Upper lobe of left lung (tissue), 4 donors: ENCODE measurements at regions not wholly inside any gene's neighbourhood (a gene's known extent, or its start where the extent isn't known, plus 50 kb on each side); places are given as distances from the start of the nearest gene placed in this dataset.

Experiments used
- CTCF ChIP-seq, 6 experiments: fragments of 450-650 bp in 4 of 6; fragments of 200-600 bp in 2 of 6; sonication (generic) in 2 of 6; IDR thresholded peaks; one replicate each; pipeline ENCODE4 v1.5.1; 2016 to 2019; ENCODE audit warnings: antibody characterized with exemption in 6 of 6
- EP300 ChIP-seq, 4 donors: sonication (generic); formaldehyde crosslinking; IDR thresholded peaks; one replicate each; pipeline ENCODE4 v1.5.1; 2017; ENCODE audit warnings: antibody characterized with exemption in 4 of 4, control low read depth in 2 of 4

GRCh38 chr17:73794336-73794735 is 150.1 kb upstream of the SDK2 start:
- TF ChIP-seq EP300 (IDR thresholded peaks at IDR 0.05) (no peak), CTCF (IDR thresholded peaks at IDR 0.05) (no peak)
